Right ventricle myocardium superior (tissue), 1 donor: ENCODE measurements at regions not wholly inside any gene's neighbourhood (a gene's known extent, or its start where the extent isn't known, plus 50 kb on each side); places are given as distances from the start of the nearest gene placed in this dataset.

ENCODE experiments used
- ATAC-seq: fragments of 200-7000 bp; cut with Tn5 transposase; one replicate; pipeline ENCODE4 v1.9.1; 2020; ENCODE audit warnings: mild to moderate bottlenecking; ENCODE audit not compliant: poor library complexity
- DNase-seq: peaks from one replicate; pipeline ENCODE4 v3.0.0-alpha.2; 2020
- intact Hi-C: fragments of 100-400 bp; cut with DNase I; formaldehyde crosslinking; loops from one replicate; pipeline ENCODE4 v1.11.2; 2022
- donor health status: DM: no; HTN: yes; CAD: no; lungs with severe emphysema.

DNA sequence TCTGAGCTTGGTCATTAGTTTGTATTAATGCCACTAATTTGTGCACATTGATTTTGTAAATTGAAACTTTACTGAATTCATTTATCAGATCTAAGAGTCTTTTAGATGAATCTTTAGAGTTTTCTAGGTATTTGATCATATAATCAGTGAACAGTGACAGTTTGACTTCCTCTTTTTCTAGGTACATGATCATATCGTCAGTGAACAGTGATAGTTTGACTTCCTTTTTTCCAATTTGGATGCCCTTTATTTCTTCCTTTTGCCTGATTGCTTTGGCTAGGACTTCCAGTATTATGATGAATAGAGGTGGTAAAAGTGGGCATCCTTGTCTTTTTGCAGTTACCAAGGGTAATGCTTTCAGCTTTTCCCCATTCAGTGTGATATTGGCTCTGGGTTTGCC lies 421.4 kb upstream of the CPXCR1 start:
- ATAC-seq (no peak), DNase-seq (no peak)
- intact Hi-C loops, result no loop called here

DNA sequence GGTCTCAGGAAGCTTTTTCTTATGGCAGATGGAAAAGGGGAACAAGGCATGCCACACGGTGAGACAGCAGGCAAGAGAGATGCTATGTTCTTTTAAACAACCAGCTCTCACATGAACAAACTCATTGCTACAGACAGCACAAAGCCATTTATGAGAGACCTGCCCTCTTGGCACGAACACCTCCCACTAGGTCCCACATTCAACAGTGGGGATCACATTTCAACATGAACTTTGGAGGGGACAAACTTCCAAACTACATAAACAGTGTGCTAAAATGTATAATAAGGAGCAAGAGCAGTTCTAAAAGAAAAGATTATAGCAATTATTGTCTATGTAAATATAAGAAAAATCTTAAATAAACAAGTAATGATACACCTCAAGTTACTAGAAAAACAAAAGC lies 391.8 kb upstream of the CPXCR1 start:
- intact Hi-C loops, result no loop called here
- ATAC-seq (no peak), DNase-seq (no peak)

GRCh38 chrX:88366314-88366713 lies 380.7 kb upstream of the CPXCR1 start:
- DNase-seq, result no peak
- ATAC-seq, result no peak
- intact Hi-C loops, result no loop called here

DNA sequence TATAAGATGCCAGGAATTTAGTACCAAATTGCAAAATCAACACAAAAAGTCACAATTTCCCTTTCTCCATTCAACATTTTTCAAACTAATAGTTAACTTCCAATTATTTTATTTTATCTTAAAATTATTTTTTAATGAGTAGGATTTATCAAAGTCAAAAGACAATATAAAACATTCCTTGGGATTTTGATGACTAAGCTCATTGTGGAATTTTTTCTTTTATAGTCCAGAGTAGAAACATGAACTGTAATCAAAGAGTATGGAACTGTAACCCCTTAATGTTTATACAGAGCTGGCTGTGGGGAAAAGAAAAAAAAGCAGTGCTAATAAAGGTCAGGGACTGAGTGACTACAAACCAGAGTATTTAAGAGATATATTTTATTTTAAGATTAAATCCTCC lies 368.6 kb upstream of the CPXCR1 start:
- intact Hi-C loops, result no loop called here
- no peak for DNase-seq
- no peak for ATAC-seq

- ATAC-seq, result no peak
- intact Hi-C loops, result no loop called here
- DNase-seq, result no peak
Observed at GRCh38 chrX:88397551-88397950, 349.5 kb upstream of the CPXCR1 start.

GRCh38 chrX:88416002-88416401 lies 331.0 kb upstream of the CPXCR1 start:
- ATAC-seq, result no peak
- intact Hi-C loops, result no loop called here
- no peak for DNase-seq

GRCh38 chrX:88416965-88417364 lies 330.1 kb upstream of the CPXCR1 start:
- ATAC-seq (no peak), DNase-seq (no peak)
- intact Hi-C loops, result no loop called here

DNA sequence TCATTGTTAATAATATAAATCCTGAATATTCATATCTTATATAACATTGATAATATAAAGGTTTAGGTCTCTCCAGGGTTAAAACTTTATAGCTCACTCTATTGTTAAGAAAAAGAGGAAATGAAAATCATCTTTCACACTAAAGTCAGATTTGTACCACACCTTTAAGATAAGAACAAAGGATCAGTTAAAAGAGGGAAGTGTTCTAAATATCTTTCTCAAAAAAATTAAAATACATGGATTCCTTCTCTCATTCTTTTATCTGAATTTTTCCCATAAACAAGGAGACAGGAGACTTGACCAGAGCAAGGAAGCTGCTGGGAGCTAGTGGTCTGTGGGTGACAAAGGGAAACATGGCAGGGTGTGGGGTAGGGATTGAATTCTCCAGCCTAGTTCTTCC lies 323.0 kb upstream of the CPXCR1 start:
- ATAC-seq (no peak), DNase-seq (no peak)
- intact Hi-C loops, result no loop called here

DNA sequence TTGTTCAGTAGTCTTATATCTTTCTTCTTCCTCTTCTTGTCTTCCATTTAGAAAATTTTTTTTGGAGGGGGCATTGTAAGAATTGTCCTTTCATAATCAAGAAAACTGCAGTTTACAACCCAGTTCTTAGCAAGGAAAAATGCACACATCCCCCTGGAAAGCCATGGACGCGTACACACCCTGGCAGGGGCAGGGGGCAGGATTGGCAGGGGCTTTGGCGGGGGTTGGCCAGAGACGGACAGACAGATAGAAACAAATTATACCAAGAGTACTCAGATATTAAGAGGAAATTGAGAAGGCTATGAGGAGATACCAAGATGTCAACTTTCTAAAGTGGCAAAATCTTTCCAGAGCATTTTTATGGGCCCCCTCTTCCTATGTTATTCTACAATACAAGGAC lies 322.5 kb upstream of the CPXCR1 start:
- ATAC-seq (no peak), DNase-seq (no peak)
- intact Hi-C loops, result no loop called here

DNA sequence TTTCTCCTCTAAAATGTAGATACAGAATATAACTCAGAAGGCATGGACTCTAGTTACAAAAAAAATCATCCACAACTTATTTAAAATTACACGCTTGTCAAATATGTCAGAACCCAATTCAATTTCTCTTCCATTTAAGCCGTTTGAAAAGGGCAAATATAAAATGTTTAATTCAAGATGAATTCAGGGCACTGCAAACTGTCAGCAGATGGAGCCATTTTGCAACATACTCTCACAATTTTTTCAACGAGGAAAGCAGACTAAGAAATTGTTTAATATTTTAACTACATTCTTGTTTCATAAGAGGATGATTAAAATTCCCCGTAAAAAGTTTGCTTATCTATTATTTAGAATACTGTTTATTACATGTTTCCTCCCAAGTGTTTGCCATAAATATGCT lies 321.3 kb upstream of the CPXCR1 start:
- no peak for ATAC-seq
- intact Hi-C loops, result no loop called here
- DNase-seq, result no peak

GRCh38 chrX:88437563-88437962 lies 309.5 kb upstream of the CPXCR1 start:
- DNase-seq (no peak), ATAC-seq (no peak)
- intact Hi-C loops, result no loop called here

DNA sequence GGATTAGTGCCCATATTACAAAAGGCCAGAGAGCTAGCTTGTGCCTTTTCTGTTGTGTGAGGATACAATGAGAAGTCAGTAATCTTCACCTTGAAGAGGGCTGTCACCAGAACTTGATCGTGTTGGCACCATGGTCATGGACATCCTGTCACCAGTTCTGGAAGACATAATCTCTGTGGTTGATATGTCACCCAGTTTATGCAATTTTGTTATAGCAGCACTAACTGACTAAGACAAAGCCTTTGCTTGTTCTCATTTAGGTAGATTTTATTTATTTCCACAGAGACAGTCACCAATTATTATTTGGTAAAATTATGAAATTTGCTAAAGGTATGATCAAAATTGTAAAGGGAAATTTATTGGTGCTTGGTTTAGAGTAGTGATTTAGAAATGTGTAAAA lies 308.8 kb upstream of the CPXCR1 start:
- ATAC-seq (no peak), DNase-seq (no peak)
- intact Hi-C loops, result no loop called here

- intact Hi-C loops, result no loop called here
- DNase-seq (no peak), ATAC-seq (no peak)
Observed at GRCh38 chrX:88439935-88440334, 307.1 kb upstream of the CPXCR1 start.
